Upper lobe of right lung (tissue), 1 donor: ENCODE measurements at regions not wholly inside any gene's neighbourhood (a gene's known extent, or its start where the extent isn't known, plus 50 kb on each side); places are given as distances from the start of the nearest gene placed in this dataset.

Source experiments
- ATAC-seq: fragments of 200-7000 bp; cut with Tn5 transposase; one replicate; pipeline ENCODE4 v1.9.1; 2020; ENCODE audit warnings: mild to moderate bottlenecking, moderate library complexity
- DNase-seq: peaks from one replicate; pipeline ENCODE4 v3.0.0-alpha.2; 2020
- H3K27ac ChIP-seq: fragments of 200-600 bp; one replicate; pipeline ENCODE4 v1.8.0; 2022
- H3K27me3 ChIP-seq: fragments of 200-600 bp; one replicate; pipeline ENCODE4 v1.8.0; 2022; ENCODE audit warnings: mild to moderate bottlenecking
- H3K36me3 ChIP-seq: fragments of 200-600 bp; one replicate; pipeline ENCODE4 v1.8.0; 2022
- H3K4me1 ChIP-seq: fragments of 200-600 bp; one replicate; pipeline ENCODE4 v1.8.0; 2022
- H3K4me3 ChIP-seq: fragments of 200-600 bp; one replicate; pipeline ENCODE4 v1.8.0; 2022; ENCODE audit warnings: mild to moderate bottlenecking
- H3K9me3 ChIP-seq: fragments of 200-600 bp; one replicate; pipeline ENCODE4 v1.8.0; 2022
- CTCF ChIP-seq: fragments of 200-600 bp; IDR thresholded peaks from one replicate; pipeline ENCODE4 v1.8.0; 2022; ENCODE audit warnings: antibody characterized with exemption
- intact Hi-C: fragments of 100-400 bp; cut with DNase I; formaldehyde crosslinking; loops from one replicate; pipeline ENCODE4 v1.11.0; 2022
- donor health status: DM: no; HTN: yes; CAD: no; lungs with severe emphysema.

- Histone ChIP-seq H3K4me3 (no peak overlapping the region), H3K9me3 (no peaks in the 10 kb centered on the region), H3K36me3 (no peaks in the 10 kb centered on the region), H3K4me1 (no peaks in the 10 kb centered on the region), H3K27ac (no peak overlapping the region), H3K27me3 (no peaks in the 10 kb centered on the region)
- peak; percentile 49 for TF ChIP-seq CTCF
- ATAC-seq = no peak
- intact Hi-C loops = no loop called here
- no peak for DNase-seq
Observed at GRCh38 chr3:176430244-176431037, 766.8 kb downstream of the TBL1XR1 start.

GRCh38 chr3:176428552-176428951, 768.7 kb downstream of the TBL1XR1 start:
- DNase-seq (no peak), ATAC-seq (no peak)
- intact Hi-C loops = no loop called here
- no peak overlapping the region for H3K4me3 ChIP-seq
- H3K27ac ChIP-seq = no peak overlapping the region
- no peak for TF ChIP-seq CTCF
- no peaks in the 10 kb centered on the region for H3K4me1 ChIP-seq
- no peaks in the 10 kb centered on the region for H3K9me3 ChIP-seq
- no peaks in the 10 kb centered on the region for H3K27me3 ChIP-seq
- no peaks in the 10 kb centered on the region for H3K36me3 ChIP-seq

GRCh38 chr3:176426371-176426770, 770.9 kb downstream of the TBL1XR1 start:
- Histone ChIP-seq H3K27ac (no peak overlapping the region), H3K4me1 (no peaks in the 10 kb centered on the region)
- TF ChIP-seq CTCF = no peak

GRCh38 chr3:176416870-176417269, 780.4 kb downstream of the TBL1XR1 start:
- no peak for ATAC-seq
- no peak for TF ChIP-seq CTCF

More at GRCh38 chr3:176426371-176426770, 770.9 kb downstream of the TBL1XR1 start:
- DNase-seq = no peak
- ATAC-seq = no peak
- Histone ChIP-seq H3K9me3 (no peaks in the 10 kb centered on the region), H3K4me3 (no peak overlapping the region), H3K27me3 (no peaks in the 10 kb centered on the region), H3K36me3 (no peaks in the 10 kb centered on the region)
- intact Hi-C loops = no loop called here

GRCh38 chr3:176415661-176416295, 781.5 kb downstream of the TBL1XR1 start:
- intact Hi-C loops = no loop called here
- Histone ChIP-seq H3K4me1 (no peaks in the 10 kb centered on the region), H3K4me3 (no peak overlapping the region), H3K27ac (no peak overlapping the region), H3K9me3 (no peaks in the 10 kb centered on the region), H3K27me3 (no peaks in the 10 kb centered on the region), H3K36me3 (no peaks in the 10 kb centered on the region)
- TF ChIP-seq CTCF = no peak
- no peak for ATAC-seq
- no peak for DNase-seq

More at GRCh38 chr3:176416870-176417269, 780.4 kb downstream of the TBL1XR1 start:
- H3K9me3 ChIP-seq = no peaks in the 10 kb centered on the region
- no peaks in the 10 kb centered on the region for H3K27me3 ChIP-seq
- no peaks in the 10 kb centered on the region for H3K4me1 ChIP-seq
- intact Hi-C loops = no loop called here
- no peak overlapping the region for H3K4me3 ChIP-seq
- no peaks in the 10 kb centered on the region for H3K36me3 ChIP-seq
- no peak overlapping the region for H3K27ac ChIP-seq
- DNase-seq = no peak
